T47D (cell line): ENCODE measurements at regions not wholly inside any gene's neighbourhood (a gene's known extent, or its start where the extent isn't known, plus 50 kb on each side); places are given as distances from the start of the nearest gene placed in this dataset.
"Not testable (repeated sequence)": the region's sequence is repeated elsewhere in the genome, so short reads cannot be mapped to it uniquely, and the experiment has no call there.

Experiments
- DNase-seq, 2 experiments: peaks; one replicate each; pipeline versions ENCODE4 v3.0.0 to v3.0.0-alpha.2; 2011 to 2012; ENCODE audit warnings: low read depth in 1 of 2, low spot score in 1 of 2
- JUND ChIP-seq: IDR thresholded peaks from 2 replicates; pipeline ENCODE4 v1.6.1; 2012; ENCODE audit warnings: low read depth
- in situ Hi-C: cut with HindIII; loops from 2 replicates; pipeline ENCODE4 v1.10.0; 2016; ENCODE audit warnings: low sequenced_read_pairs, low pct_unique_long_range_greater_than_20kb

DNA sequence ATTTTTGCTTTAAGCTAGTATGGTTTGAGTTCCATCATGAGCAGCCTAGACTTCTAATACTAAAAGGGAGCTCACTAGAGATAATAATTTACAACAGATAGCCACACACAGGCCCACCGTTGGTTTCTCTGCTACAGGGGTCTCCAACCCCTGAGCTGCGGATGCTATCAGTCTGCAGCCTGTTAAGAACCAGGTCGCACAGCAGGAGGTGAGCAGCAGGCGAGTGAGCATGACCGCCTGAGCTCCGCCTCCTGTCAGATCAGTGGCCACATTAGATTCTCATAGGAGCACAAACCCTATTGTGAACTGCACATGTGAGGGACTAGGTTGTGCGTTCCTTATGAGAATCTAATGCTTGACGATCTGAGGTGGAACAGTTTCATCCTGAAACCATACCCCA lies 150.6 kb downstream of the HRH4 start:
- in situ Hi-C loops: no loop called here
- DNase-seq: no peak
- TF ChIP-seq JUND: no peak

DNA sequence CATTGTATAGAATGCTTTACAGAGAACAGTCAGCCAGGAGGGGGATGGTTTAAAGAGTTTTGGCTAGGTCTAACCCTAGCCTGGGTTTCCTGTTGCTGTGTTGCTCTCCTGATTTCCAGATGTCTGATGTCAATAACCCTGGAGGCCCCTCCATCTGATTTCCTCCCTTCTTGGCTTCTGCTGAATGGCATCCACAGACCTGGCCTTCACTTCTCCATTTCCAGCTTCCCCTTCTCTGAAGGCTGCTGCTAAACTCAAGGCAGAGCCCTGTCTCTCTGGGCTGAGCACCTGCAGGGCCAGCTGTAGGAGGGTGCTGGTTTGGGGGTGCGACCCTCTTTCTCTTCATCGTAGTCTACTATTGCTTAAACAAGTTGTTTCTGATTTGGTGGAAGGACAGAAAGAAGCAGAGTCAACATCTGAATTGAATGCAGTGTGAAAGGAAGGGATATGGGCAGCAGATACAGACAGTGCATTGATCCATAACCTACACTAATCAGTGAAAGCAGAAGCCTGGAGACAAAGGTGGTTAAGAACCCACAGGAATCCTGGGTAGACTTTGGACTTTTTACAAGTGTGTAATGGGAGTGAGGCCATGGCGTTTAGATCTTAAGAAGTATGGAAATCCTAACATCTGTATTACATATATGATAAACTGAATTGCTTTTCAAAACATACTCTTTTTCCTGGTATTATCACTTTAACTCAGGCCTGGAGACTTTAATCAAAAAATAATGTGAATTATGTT lies 153.6 kb downstream of the HRH4 start:
- no peak for DNase-seq
- in situ Hi-C loops: no loop called here
- TF ChIP-seq JUND: no peak

DNA sequence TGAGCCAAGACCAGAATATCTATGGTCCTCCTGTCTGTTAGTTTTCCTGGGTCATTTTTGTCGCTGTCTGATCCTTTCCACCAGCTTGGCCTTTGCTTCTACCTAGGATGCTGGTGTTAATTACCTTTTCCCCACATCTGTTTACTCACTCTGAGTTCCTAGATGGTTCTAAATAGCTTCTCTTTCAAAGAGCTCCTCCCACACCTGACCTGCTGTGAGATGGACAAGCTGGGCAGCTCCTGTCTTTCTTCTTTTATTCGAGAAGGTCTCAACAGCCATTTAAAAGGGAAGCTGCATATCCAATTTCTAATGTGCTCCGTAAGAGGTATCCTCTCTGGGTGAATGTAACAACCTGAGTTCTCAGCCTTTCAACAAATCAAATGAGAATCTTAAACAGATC lies 156.2 kb downstream of the HRH4 start:
- in situ Hi-C loops: no loop called here
- TF ChIP-seq JUND: no peak
- no peak for DNase-seq

DNA sequence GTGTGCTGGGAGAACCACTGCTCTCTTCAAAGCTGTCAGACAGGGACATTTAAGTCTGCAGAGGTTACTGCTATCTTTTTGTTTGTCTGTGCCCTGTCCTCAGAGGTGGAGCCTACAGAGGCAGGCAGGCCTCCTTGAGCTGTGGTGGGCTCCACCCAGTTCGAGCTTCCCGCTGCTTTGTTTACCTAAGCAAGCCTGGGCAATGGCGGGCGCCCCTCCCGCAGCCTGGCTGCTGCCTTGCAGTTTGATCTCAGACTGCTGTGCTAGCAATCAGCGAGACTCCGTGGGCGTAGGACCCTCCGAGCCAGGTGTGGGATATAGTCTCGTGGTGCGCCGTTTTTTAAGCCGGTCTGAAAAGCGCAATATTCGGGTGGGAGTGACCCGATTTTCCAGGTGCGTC lies 164.0 kb downstream of the HRH4 start:
- in situ Hi-C loops, DNase-seq: not testable (repeated sequence)

DNA sequence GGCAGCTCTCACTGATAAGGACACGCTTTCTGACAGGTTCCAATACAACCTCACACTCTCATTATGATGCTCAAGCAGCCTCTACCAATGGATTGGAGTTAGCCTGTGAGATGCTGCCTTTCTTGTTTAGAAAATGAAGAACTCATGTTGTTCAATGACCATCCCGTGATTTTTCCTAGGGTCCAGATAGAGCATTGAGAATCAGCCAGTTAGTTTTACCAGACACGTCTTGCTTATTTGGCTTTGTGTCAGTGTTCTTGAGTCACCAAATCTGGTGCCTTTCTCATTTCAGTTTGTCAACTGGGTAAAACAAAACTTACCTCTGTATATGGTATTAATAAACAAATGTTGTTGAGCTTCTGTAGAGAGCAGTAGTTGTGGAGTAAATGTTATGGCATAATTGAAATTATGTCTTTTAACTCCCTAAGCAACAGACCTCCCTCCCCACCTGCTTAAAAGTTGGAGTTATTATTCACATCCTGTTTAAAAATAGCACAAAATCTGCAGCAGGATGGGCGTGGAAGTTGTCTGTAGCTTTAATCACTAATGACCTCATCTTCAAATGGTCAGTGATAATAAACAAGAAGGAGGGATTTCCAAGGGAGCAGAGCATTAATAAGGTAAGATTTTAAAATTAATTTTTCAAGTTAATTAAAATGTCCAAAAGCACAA lies 167.3 kb downstream of the HRH4 start:
- no peak for TF ChIP-seq JUND
- in situ Hi-C loops: no loop called here
- DNase-seq: no peak

DNA sequence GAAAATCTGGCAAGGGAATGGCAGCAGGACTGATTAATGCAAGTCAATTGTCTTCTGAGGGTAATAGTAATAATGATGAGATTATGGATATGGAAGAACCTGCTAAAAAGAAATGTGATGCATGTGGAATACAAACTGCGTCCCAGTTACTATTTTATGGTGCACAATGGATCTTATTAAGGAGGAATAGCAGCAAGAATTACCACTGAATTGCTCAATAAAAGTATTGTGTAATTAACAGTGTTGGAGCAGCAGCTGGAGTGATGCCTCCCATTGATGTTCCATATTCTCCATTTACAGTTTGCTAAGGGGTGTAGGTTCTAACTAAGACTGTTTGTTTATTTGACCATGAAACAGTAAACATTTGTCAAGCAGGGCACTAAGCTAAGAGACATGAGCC lies 167.9 kb downstream of the HRH4 start:
- no peak for DNase-seq
- no peak for TF ChIP-seq JUND
- in situ Hi-C loops: no loop called here

DNA sequence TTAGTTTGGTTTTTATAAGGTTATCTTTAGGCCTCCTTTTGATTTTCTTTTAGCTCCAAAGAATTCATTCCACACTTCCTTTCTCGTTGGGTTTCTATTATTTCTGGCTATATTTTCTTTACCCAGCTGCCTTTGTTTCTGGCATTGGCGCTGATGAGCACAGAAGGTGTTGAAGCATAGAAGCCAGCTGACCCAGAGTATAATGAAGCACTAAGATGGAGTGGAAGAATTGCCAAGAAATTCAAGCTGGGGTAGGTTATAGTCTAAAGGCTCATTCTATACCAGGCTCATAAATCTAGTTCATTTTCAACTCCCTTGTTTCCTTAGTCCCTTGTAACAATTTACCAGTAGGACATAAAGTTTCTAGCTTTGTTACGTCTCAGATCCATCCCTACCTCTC lies 169.5 kb downstream of the HRH4 start:
- in situ Hi-C loops: no loop called here
- no peak for TF ChIP-seq JUND
- DNase-seq: no peak

DNA sequence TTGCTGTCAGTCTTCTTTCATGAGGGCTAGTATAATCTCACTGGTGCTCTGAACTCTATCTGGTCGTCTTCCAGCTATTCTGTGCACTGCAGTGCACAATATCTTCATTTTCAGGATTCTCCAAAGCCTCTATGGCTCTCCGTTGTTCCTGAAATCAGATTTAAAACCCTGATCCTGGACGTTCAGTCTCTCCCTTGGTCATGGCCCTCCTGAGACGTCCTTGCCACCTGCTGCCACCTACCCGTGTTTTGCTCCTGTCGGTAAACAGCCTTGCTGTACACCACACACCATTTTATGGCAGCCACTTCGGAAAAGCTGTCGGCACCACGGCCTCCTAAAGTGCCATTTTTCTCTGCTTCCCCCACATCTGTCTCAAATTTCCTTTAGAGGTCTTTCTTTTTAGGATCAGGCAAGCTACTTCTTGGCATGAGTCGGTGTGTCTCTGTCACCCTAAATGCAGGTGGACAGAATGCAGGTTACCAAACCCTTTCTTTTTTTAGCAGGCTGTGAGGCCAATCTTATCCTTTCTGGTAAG lies 170.0 kb downstream of the HRH4 start:
- in situ Hi-C loops: no loop called here
- DNase-seq: no peak
- no peak for TF ChIP-seq JUND

DNA sequence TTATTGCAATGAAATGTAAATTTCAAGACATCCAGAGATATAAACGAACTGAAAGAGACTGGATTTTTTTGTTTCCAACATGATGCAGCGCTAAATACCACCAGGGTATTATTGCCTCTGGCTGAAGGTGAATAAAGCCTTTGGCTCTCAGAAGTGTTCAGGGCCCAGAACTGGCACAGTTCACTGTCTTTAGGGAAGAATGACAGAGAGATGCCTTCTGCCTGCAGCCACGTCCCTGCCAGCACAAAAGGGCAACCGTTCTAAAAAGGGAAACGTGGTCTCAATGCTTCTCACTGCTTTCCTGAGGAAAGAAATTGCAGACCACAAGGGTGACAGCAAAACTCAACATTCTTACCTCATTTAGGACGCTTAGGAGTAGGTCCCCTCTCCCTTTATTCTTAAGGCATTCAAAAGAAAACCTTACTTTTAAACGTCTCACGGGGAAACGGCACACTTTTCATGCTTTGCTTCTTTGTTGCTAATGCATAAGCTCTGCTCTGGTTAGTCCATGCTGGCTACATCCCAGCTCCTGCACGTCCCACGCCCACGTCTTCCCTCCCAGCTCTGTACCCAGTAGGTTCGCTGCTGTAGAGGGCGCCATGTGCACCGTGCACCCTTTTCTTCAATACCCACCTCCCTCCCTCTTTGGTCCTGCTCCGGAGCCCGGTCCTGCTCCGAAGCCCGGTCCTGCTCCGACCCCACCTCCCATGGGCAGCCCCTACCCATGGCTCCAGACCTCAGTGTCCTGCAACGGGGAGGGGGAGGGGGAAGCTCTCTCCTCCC lies 171.0 kb downstream of the HRH4 start:
- no peak for TF ChIP-seq JUND
- in situ Hi-C loops: no loop called here
- no peak for DNase-seq

DNA sequence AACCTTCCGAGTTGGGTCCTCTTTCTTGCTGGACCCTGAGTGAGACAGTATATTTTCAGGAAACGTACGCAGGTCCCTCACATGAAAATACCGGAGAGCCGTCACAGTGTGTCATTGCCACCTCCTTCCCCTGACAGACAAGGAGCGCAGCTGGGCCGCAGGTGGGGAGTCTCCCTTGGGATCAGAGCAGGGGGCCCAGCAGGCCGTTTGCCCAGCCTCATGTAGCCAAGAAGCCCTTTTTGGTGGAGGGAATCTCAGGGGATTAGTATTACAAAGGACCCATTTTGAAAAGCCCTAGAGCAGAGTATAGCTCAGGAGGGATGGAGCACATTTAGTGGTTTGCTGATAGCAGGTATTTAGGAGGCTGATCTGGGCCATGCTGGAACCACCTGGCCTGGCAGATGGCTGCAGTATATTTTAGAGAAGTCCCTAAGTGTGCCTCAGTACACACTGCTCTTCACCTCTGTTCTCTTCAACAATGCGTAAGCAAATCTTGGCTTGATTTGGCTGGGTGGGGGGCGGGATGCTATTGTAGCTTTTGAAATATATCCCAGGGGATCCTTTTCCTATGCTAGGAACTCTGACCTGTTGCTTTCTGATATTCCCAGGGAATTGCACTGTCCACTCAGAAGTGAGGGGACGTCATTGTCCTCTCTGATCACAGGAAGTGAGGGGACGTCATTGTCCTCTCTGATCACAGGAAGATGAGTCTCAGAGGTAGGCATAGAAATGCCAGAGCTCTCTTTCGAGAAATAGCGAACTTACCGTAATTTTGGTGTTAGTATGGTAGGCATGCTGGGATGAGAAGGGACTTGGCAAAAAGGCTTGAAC lies 171.9 kb downstream of the HRH4 start:
- no peak for DNase-seq
- in situ Hi-C loops: no loop called here
- no peak for TF ChIP-seq JUND

DNA sequence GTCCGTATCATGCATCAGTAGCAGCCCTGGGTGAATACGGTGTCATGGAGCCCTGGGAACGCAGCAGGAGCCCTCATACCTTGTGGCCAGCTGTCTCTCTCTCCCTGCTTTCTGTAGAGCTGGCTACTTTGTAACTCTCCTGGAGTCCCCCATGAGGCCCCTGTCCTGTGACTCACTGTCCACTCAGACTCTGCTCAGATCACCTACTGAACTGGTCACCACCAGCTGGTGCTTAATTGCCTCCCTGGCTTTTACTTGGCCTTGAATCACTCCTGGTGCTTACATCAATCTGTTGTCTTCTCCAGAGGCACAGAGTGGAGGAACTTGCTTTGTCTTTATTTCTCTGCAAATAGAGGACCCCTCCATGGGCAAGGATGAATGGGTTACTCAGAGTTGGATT lies 172.7 kb downstream of the HRH4 start:
- no peak for TF ChIP-seq JUND

DNA sequence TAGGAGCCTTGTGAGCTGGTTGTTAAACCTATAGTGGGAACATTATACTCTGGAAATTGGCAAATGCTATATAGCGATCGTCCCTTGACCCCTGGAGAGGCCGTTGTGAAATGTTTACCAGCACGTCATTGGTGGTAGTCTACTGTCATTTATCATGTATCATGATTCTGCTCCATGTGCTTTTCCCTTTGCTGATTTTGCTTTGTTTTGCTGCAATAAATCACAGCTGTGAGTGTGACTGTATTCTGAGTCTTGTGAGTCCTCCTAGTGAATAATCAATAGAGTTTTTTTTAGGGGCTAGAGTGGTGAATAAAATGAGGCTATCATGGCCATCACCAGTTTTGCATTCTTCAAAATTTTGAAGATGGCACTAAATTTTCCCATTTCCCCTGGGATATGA lies 189.1 kb downstream of the HRH4 start:
- no peak for TF ChIP-seq JUND
- no peak for DNase-seq
- in situ Hi-C loops: no loop called here

More for the DNA sequence above, 172.7 kb downstream of the HRH4 start:
- in situ Hi-C loops: no loop called here
- DNase-seq: no peak
